SW480 (cell line): ENCODE measurements at regions not wholly inside any gene's neighbourhood (a gene's known extent, or its start where the extent isn't known, plus 50 kb on each side); places are given as distances from the start of the nearest gene placed in this dataset.

ENCODE experiments used
- DNase-seq: peaks from one replicate; pipeline ENCODE4 v3.0.0-alpha.2; 2016; ENCODE audit warnings: low spot score

- no peak for DNase-seq
These were observed 96.8 kb downstream of the BOD1L2 start for GRCh38 chr18:57243624-57244179.

- no peak for DNase-seq
These were observed 102.3 kb downstream of the BOD1L2 start for GRCh38 chr18:57249179-57249578.

- no peak for DNase-seq
These were observed 102.5 kb upstream of the ST8SIA3 start for GRCh38 chr18:57249883-57250282.

- DNase-seq: no peak
These were observed 100.6 kb upstream of the ST8SIA3 start for GRCh38 chr18:57251747-57252146.

- no peak for DNase-seq
These were observed 98.5 kb upstream of the ST8SIA3 start for GRCh38 chr18:57253903-57254302.

GRCh38 chr18:57258131-57258777 lies 94.1 kb upstream of the ST8SIA3 start:
- no peak for DNase-seq

GRCh38 chr18:57267368-57267925 lies 84.9 kb upstream of the ST8SIA3 start:
- no peak for DNase-seq

GRCh38 chr18:57269756-57270155 lies 82.6 kb upstream of the ST8SIA3 start:
- DNase-seq: no peak

GRCh38 chr18:57270156-57270555 lies 82.2 kb upstream of the ST8SIA3 start:
- no peak for DNase-seq

GRCh38 chr18:57273194-57273593 lies 79.2 kb upstream of the ST8SIA3 start:
- DNase-seq: no peak

GRCh38 chr18:57275111-57275510 lies 77.2 kb upstream of the ST8SIA3 start:
- DNase-seq: no peak

- no peak for DNase-seq
These were observed 75.5 kb upstream of the ST8SIA3 start for GRCh38 chr18:57276829-57277228.

GRCh38 chr18:57278933-57279332 lies 73.4 kb upstream of the ST8SIA3 start:
- DNase-seq: no peak

- DNase-seq: no peak
These were observed 70.8 kb upstream of the ST8SIA3 start for GRCh38 chr18:57281519-57281918.

- no peak for DNase-seq
These were observed 65.4 kb upstream of the ST8SIA3 start for GRCh38 chr18:57286949-57287348.

- no peak for DNase-seq
These were observed 64.6 kb upstream of the ST8SIA3 start for GRCh38 chr18:57287766-57288165.

GRCh38 chr18:57294547-57294946 lies 57.8 kb upstream of the ST8SIA3 start:
- no peak for DNase-seq

- no peak for DNase-seq
These were observed 56.0 kb upstream of the ST8SIA3 start for GRCh38 chr18:57296336-57296735.

- no peak for DNase-seq
These were observed 55.1 kb upstream of the ST8SIA3 start for GRCh38 chr18:57297306-57297705.

- no peak for DNase-seq
These were observed 52.4 kb upstream of the ST8SIA3 start for GRCh38 chr18:57299931-57300330.

GRCh38 chr18:57301573-57302559 lies 50.5 kb upstream of the ST8SIA3 start:
- DNase-seq: no peak
